DMS53 treated with DMSO at 0.1 percent for 48 hours (cell line): ENCODE measurements at regions not wholly inside any gene's neighbourhood (a gene's known extent, or its start where the extent isn't known, plus 50 kb on each side); places are given as distances from the start of the nearest gene placed in this dataset.

Experiments
- DNase-seq: peaks from one replicate; lab custom pipeline; 2025; ENCODE audit not compliant: unreplicated experiment; lab: John Stamatoyannopoulos, UW

GRCh38 chr16:65661558-65661957 is 539.7 kb upstream of the CDH11 start:
- no peak for DNase-seq

- DNase-seq = no peak
Measured at GRCh38 chr16:65660390-65660789, 538.5 kb upstream of the CDH11 start.

GRCh38 chr16:65659758-65660157 is 537.9 kb upstream of the CDH11 start:
- no peak for DNase-seq

- DNase-seq = no peak
Measured at GRCh38 chr16:65658787-65659220, 536.9 kb upstream of the CDH11 start.

- no peak for DNase-seq
Measured at GRCh38 chr16:65658349-65658748, 536.5 kb upstream of the CDH11 start.

- DNase-seq = no peak
Measured at GRCh38 chr16:65657556-65657955, 535.7 kb upstream of the CDH11 start.

GRCh38 chr16:65657071-65657494 is 535.2 kb upstream of the CDH11 start:
- DNase-seq = no peak

- DNase-seq = no peak
Measured at GRCh38 chr16:65655802-65656201, 533.9 kb upstream of the CDH11 start.

GRCh38 chr16:65648101-65648500 is 526.2 kb upstream of the CDH11 start:
- DNase-seq = no peak

GRCh38 chr16:65644821-65645220 is 523.0 kb upstream of the CDH11 start:
- no peak for DNase-seq

- DNase-seq = no peak
Measured at GRCh38 chr16:65641762-65642289, 520.0 kb upstream of the CDH11 start.

- no peak for DNase-seq
Measured at GRCh38 chr16:65641049-65641761, 519.3 kb upstream of the CDH11 start.

GRCh38 chr16:65634833-65635232 is 513.0 kb upstream of the CDH11 start:
- DNase-seq = no peak

- DNase-seq = no peak
Measured at GRCh38 chr16:65634291-65634690, 512.4 kb upstream of the CDH11 start.

- no peak for DNase-seq
Measured at GRCh38 chr16:65624666-65625065, 502.8 kb upstream of the CDH11 start.

- no peak for DNase-seq
Measured at GRCh38 chr16:65624229-65624628, 502.4 kb upstream of the CDH11 start.

- DNase-seq = no peak
Measured at GRCh38 chr16:65622871-65623270, 501.0 kb upstream of the CDH11 start.

- no peak for DNase-seq
Measured at GRCh38 chr16:65622151-65622550, 500.3 kb upstream of the CDH11 start.

GRCh38 chr16:65621640-65622039 is 499.8 kb upstream of the CDH11 start:
- no peak for DNase-seq

GRCh38 chr16:65619606-65620005 is 497.7 kb upstream of the CDH11 start:
- DNase-seq = no peak

- no peak for DNase-seq
Measured at GRCh38 chr16:65618931-65619330, 497.1 kb upstream of the CDH11 start.

GRCh38 chr16:65618333-65618732 is 496.5 kb upstream of the CDH11 start:
- no peak for DNase-seq

GRCh38 chr16:65617421-65617820 is 495.6 kb upstream of the CDH11 start:
- DNase-seq = no peak
